B cell (primary cell): ENCODE measurements at regions not wholly inside any gene's neighbourhood (a gene's known extent, or its start where the extent isn't known, plus 50 kb on each side); places are given as distances from the start of the nearest gene placed in this dataset.

Experiments
- ATAC-seq: fragments of 200-7000 bp; cut with Tn5 transposase; one replicate; pipeline ENCODE4 v1.10.0; 2021; ENCODE audit warnings: low read depth, mild to moderate bottlenecking, moderate number of reproducible peaks, moderate library complexity
- CTCF ChIA-PET: fragments of 350-600 bp; sonication (Branson Sonifier 250); formaldehyde crosslinking; loops from one replicate; lab custom pipeline; 2021; ENCODE audit warnings: antibody characterized with exemption, inconsistent platforms; lab: Charles Lee
- POLR2A ChIA-PET: fragments of 350-600 bp; sonication (Branson Sonifier 250); formaldehyde crosslinking; loops from one replicate; lab custom pipeline; 2021; ENCODE audit warnings: antibody characterized with exemption; lab: Charles Lee
- DNase-seq: peaks from one replicate; pipeline ENCODE4 v3.0.0; 2013
- H2AFZ ChIP-seq: 2 replicates; pipeline ENCODE4 v1.6.1; 2012; ENCODE audit warnings: mild to moderate bottlenecking, low read depth, low read length; ENCODE audit not compliant: insufficient read depth, poor library complexity, severe bottlenecking
- H3K27ac ChIP-seq, 2 donors: 1 replicate in 1 of 2; 2 replicates in 1 of 2; pipeline ENCODE4 v1.5.1; 2012 to 2013; ENCODE audit warnings: low read length in 2 of 2, mild to moderate bottlenecking in 2 of 2, moderate library complexity in 1 of 2
- H3K27me3 ChIP-seq, 4 experiments: fragments of 200-600 bp in 1 of 4; sonication (generic) in 1 of 4; replicated peaks in 1 of 4; 1 replicate in 2 of 4; 2 replicates in 2 of 4; pipeline versions ENCODE4 v1.6.1 to v1.7.0; 2013 to 2016; ENCODE audit warnings: low read length in 3 of 4, mild to moderate bottlenecking in 2 of 4, mixed read lengths in 1 of 4, moderate library complexity in 1 of 4; ENCODE audit not compliant: insufficient read depth in 4 of 4, control insufficient read depth in 3 of 4; ENCODE audit errors: control extremely low read depth in 1 of 4
- H3K36me3 ChIP-seq, 2 experiments: replicated peaks in 1 of 2; 1 replicate in 1 of 2; 2 replicates in 1 of 2; pipeline versions ENCODE4 v1.6.1 to v1.7.1; 2013; ENCODE audit warnings: low read length in 1 of 2; ENCODE audit not compliant: insufficient read depth in 2 of 2, control insufficient read depth in 1 of 2; ENCODE audit errors: control extremely low read depth in 1 of 2, extremely low read depth in 1 of 2
- H3K4me1 ChIP-seq, 2 donors: fragments of 200-600 bp in 1 of 2; sonication (generic) in 1 of 2; 1 replicate in 1 of 2; 2 replicates in 1 of 2; pipeline versions ENCODE4 v1.5.1 to v1.6.1; 2013 to 2017; ENCODE audit warnings: low read length in 2 of 2; ENCODE audit not compliant: control insufficient read depth in 2 of 2, insufficient read depth in 2 of 2
- H3K4me2 ChIP-seq: replicated peaks from 2 replicates; pipeline ENCODE3; 2012; ENCODE audit warnings: mild to moderate bottlenecking, low read depth, low read length; ENCODE audit not compliant: poor library complexity, severe bottlenecking
- H3K4me3 ChIP-seq, 5 experiments: fragments of 200-600 bp in 1 of 5; sonication (generic) in 1 of 5; 1 replicate in 3 of 5; 2 replicates in 2 of 5; pipeline versions ENCODE4 v1.5.1 to v1.7.0; 2011 to 2016; ENCODE audit warnings: low read length in 4 of 5, mild to moderate bottlenecking in 4 of 5, low read depth in 2 of 5, control low read depth in 1 of 5, moderate library complexity in 1 of 5; ENCODE audit not compliant: insufficient read depth in 1 of 5; ENCODE audit errors: control extremely low read depth in 1 of 5, extremely low read depth in 1 of 5
- H3K79me2 ChIP-seq: fragments of 200-600 bp; sonication (generic); one replicate; pipeline ENCODE4 v1.6.0; 2016; ENCODE audit warnings: low read length; ENCODE audit not compliant: control insufficient read depth, insufficient read depth
- H3K9ac ChIP-seq: fragments of 200-600 bp; sonication (generic); 2 replicates; pipeline ENCODE4 v1.6.1; 2017; ENCODE audit warnings: mild to moderate bottlenecking, low read length, moderate library complexity
- H3K9me3 ChIP-seq, 3 donors: one replicate each; pipeline versions ENCODE4 v1.6.1 to v1.7.1; 2013; ENCODE audit warnings: low read length in 2 of 3; ENCODE audit not compliant: control insufficient read depth in 2 of 3, insufficient read depth in 1 of 3; ENCODE audit errors: control extremely low read depth in 1 of 3
- H4K20me1 ChIP-seq: 2 replicates; pipeline ENCODE4 v1.6.0; 2012; ENCODE audit warnings: mild to moderate bottlenecking, low read length; ENCODE audit not compliant: insufficient read depth, control insufficient read depth, poor library complexity, severe bottlenecking
- H3K27ac Mint-ChIP-seq: one replicate; pipeline ENCODE4 v1.8.0; 2021; ENCODE audit warnings: mixed read lengths
- H3K27me3 Mint-ChIP-seq: one replicate; pipeline ENCODE4 v1.8.0; 2021; ENCODE audit warnings: mixed read lengths
- H3K4me1 Mint-ChIP-seq: one replicate; pipeline ENCODE4 v1.8.0; 2021; ENCODE audit warnings: mixed read lengths
- H3K4me3 Mint-ChIP-seq: one replicate; pipeline ENCODE4 v1.8.0; 2021; ENCODE audit warnings: mixed read lengths
- H3K9me3 Mint-ChIP-seq: one replicate; pipeline ENCODE4 v1.8.0; 2022; ENCODE audit warnings: mixed read lengths; ENCODE audit not compliant: insufficient read depth
- EZH2 ChIP-seq: IDR thresholded peaks from 2 replicates; pipeline ENCODE4 v1.6.1; 2012; ENCODE audit warnings: borderline replicate concordance, low read depth, mild to moderate bottlenecking, moderate library complexity, low read length; ENCODE audit not compliant: insufficient read depth, poor library complexity, severe bottlenecking
- WGBS: methylation state at CpG from one replicate; pipeline ENCODE4 v1.1.5; 2013; ENCODE audit warnings: missing lambda C conversion rate; ENCODE audit not compliant: insufficient coverage; 5-methylcytosine and 5-hydroxymethylcytosine counted together
- intact Hi-C: fragments of 100-400 bp; cut with micrococcal nuclease; formaldehyde crosslinking; loops from one replicate; pipeline ENCODE4 v1.10.0; 2022
- TF ChIP-seq, protein P1 (sequence below): fragments of 200-600 bp; IDR thresholded peaks from one replicate; pipeline ENCODE4 v1.8.0; 2022; ENCODE audit warnings: antibody characterized with exemption, mild to moderate bottlenecking

DNA sequence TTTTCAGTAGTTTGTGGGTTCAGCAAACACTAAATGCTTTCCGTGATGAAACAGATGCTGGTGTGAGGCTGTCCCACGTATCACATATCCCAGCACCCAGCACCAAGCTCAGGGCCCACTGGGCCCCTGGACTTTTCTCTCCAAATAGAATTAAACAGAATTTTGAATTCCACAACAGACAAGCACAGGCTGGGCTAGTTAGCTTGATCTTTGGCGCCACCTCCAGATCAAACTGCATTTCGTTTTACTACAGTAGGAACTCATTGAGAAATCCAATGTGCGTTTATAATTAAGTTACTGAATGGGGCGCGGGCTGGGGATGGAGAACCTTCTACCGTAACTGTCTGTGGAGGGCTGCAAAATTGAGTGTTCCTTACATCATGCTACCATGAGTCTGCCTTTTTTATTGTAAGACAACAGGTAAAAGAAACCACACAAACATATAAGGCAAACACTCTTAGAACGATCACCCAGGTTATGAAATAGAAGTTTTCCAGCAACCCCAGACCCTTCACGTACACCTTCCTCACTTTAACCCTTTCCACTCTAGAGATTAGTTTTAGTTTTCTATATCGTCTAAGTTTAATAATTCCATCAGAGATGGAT, 107.8 kb downstream of the ZFP64 start:
- Histone ChIP-seq H3K27ac (no peak overlapping the region), H3K4me2 (no peak overlapping the region), H3K79me2 (no peaks in the 10 kb centered on the region), H2AFZ (no peak overlapping the region), H3K36me3 (peaks cover 3 to 10% of the 10 kb centered on the region in 2 experiments), H3K9ac (no peak overlapping the region), H3K27me3 (no peaks in the 10 kb centered on the region), H4K20me1 (no peaks in the 10 kb centered on the region), H3K4me1 (no peaks in the 10 kb centered on the region), H3K9me3 (peaks cover 3 to 19% (median 16%) of the 10 kb centered on the region in 3 donors), H3K4me3 (no peak overlapping the region)
- no peak for DNase-seq
- CTCF ChIA-PET, result interaction anchor here (1.4 to 1.8 kb wide), 2 partner anchors 444 to 1096 kb away, joined by 5 to 6 read pairs; no protein-coding TSS in a partner anchor
- no peaks in the 10 kb centered on the region for H3K27me3 Mint-ChIP-seq
- H3K9me3 Mint-ChIP-seq, result peaks cover 10% of the 10 kb centered on the region
- WGBS, result 80% methylated on average over 2 of the region's 11 CpGs
- H3K4me3 Mint-ChIP-seq, result no peak overlapping the region
- H3K4me1 Mint-ChIP-seq, result no peaks in the 10 kb centered on the region
- ATAC-seq, result no peak
- intact Hi-C loops, result loop anchor here (5.0 to 10.0 kb wide), 2 partner anchors 446 to 1099 kb away; no protein-coding TSS in a partner anchor
- TF ChIP-seq, protein P1, sequence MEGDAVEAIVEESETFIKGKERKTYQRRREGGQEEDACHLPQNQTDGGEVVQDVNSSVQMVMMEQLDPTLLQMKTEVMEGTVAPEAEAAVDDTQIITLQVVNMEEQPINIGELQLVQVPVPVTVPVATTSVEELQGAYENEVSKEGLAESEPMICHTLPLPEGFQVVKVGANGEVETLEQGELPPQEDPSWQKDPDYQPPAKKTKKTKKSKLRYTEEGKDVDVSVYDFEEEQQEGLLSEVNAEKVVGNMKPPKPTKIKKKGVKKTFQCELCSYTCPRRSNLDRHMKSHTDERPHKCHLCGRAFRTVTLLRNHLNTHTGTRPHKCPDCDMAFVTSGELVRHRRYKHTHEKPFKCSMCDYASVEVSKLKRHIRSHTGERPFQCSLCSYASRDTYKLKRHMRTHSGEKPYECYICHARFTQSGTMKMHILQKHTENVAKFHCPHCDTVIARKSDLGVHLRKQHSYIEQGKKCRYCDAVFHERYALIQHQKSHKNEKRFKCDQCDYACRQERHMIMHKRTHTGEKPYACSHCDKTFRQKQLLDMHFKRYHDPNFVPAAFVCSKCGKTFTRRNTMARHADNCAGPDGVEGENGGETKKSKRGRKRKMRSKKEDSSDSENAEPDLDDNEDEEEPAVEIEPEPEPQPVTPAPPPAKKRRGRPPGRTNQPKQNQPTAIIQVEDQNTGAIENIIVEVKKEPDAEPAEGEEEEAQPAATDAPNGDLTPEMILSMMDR, result no peak
- no peak for TF ChIP-seq EZH2
- POLR2A ChIA-PET, result no interaction called here
- no peak overlapping the region for H3K27ac Mint-ChIP-seq

DNA sequence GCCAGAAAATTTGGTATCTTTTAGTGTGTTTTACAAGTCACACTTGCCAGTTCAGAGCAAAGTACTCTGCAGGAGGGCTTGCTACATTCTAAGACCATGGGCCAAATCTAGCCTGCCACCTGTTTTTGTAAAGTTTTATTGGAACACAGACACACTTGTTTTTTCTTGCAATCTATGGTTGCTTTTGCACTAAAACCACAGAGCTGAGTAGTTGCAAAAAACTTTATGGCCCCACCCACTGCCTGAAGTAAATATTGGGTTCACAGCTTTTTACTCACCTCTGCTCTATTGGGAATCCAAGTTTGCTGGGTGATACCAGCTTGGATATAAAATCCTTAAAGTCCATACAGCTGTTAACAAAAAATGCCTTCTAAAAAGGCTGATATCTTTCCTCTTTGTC, 109.0 kb downstream of the ZFP64 start:
- CTCF ChIA-PET, result interaction anchor here (0.8 to 1.8 kb wide), 3 partner anchors 12 to 1095 kb away, joined by 3 to 5 read pairs (median 4); no protein-coding TSS in a partner anchor
- H3K4me1 ChIP-seq, result no peaks in the 10 kb centered on the region
- H3K27ac Mint-ChIP-seq, result no peak overlapping the region
- no peak overlapping the region for H3K4me3 ChIP-seq
- H3K27ac ChIP-seq, result no peak overlapping the region
- no peak overlapping the region for H2AFZ ChIP-seq
- POLR2A ChIA-PET, result no interaction called here
- H3K36me3 ChIP-seq, result peaks cover 2 to 3% of the 10 kb centered on the region in 2 experiments
- intact Hi-C loops, result loop anchor here (5.0 to 10.0 kb wide), 2 partner anchors 445 to 1098 kb away; no protein-coding TSS in a partner anchor
- H3K4me3 Mint-ChIP-seq, result no peak overlapping the region
- DNase-seq (no peak), ATAC-seq (no peak)
- peaks cover 2 to 11% (median 9%) of the 10 kb centered on the region in 3 donors for H3K9me3 ChIP-seq
- H3K9ac ChIP-seq, result no peak overlapping the region
- H3K4me2 ChIP-seq, result no peak overlapping the region
- H3K27me3 ChIP-seq, result no peaks in the 10 kb centered on the region
- no peaks in the 10 kb centered on the region for H3K4me1 Mint-ChIP-seq
- no peaks in the 10 kb centered on the region for H4K20me1 ChIP-seq
- peaks cover 7% of the 10 kb centered on the region for H3K9me3 Mint-ChIP-seq
- TF ChIP-seq, protein P1, result no peak
- TF ChIP-seq EZH2, result no peak
- H3K79me2 ChIP-seq, result no peaks in the 10 kb centered on the region
- no peaks in the 10 kb centered on the region for H3K27me3 Mint-ChIP-seq
